ENCODE measurements at regions not wholly inside any gene's neighbourhood (a gene's known extent, or its start where the extent isn't known, plus 50 kb on each side); places are given as distances from the start of the nearest gene placed in this dataset.

- TF ChIP-seq EZH2 (IDR thresholded peaks at IDR 0.05; ENCODE audit: insufficient read depth, poor library complexity, severe bottlenecking), result no peak
- no peak for TF ChIP-seq EZH2phosphoT487 (IDR thresholded peaks at IDR 0.05; ENCODE audit: insufficient read depth, low read depth)
These were observed 83.2 kb upstream of the TAB2 start for GRCh38 chr6:149234051-149234962.

Measured in GM23248 (cell line).